GM13977 (cell line): ENCODE measurements at regions not wholly inside any gene's neighbourhood (a gene's known extent, or its start where the extent isn't known, plus 50 kb on each side); places are given as distances from the start of the nearest gene placed in this dataset.

Experiments
- DNase-seq: peaks from one replicate; pipeline ENCODE4 v3.0.0; 2012; ENCODE audit warnings: low spot score
- in situ Hi-C: fragments of 300-500 bp; cut with MboI; formaldehyde crosslinking; loops from one replicate; pipeline ENCODE4 v1.12.0; 2022; ENCODE audit warnings: low sequenced_read_pairs, low pct_unique_long_range_greater_than_20kb, mixed read lengths, inconsistent platforms; ENCODE audit not compliant: unreplicated experiment
- TF ChIP-seq, protein P1 (sequence below): IDR thresholded peaks from 2 replicates; pipeline ENCODE4 v1.5.1; 2012; ENCODE audit warnings: mild to moderate bottlenecking, control low read depth; ENCODE audit not compliant: insufficient read depth; ENCODE audit errors: extremely low read depth, missing control alignments

GRCh38 chr6:16056263-16056870, 72.5 kb upstream of the MYLIP start:
- TF ChIP-seq, protein P1, sequence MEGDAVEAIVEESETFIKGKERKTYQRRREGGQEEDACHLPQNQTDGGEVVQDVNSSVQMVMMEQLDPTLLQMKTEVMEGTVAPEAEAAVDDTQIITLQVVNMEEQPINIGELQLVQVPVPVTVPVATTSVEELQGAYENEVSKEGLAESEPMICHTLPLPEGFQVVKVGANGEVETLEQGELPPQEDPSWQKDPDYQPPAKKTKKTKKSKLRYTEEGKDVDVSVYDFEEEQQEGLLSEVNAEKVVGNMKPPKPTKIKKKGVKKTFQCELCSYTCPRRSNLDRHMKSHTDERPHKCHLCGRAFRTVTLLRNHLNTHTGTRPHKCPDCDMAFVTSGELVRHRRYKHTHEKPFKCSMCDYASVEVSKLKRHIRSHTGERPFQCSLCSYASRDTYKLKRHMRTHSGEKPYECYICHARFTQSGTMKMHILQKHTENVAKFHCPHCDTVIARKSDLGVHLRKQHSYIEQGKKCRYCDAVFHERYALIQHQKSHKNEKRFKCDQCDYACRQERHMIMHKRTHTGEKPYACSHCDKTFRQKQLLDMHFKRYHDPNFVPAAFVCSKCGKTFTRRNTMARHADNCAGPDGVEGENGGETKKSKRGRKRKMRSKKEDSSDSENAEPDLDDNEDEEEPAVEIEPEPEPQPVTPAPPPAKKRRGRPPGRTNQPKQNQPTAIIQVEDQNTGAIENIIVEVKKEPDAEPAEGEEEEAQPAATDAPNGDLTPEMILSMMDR: no peak
- DNase-seq: no peak
- in situ Hi-C loops: no loop called here

DNA sequence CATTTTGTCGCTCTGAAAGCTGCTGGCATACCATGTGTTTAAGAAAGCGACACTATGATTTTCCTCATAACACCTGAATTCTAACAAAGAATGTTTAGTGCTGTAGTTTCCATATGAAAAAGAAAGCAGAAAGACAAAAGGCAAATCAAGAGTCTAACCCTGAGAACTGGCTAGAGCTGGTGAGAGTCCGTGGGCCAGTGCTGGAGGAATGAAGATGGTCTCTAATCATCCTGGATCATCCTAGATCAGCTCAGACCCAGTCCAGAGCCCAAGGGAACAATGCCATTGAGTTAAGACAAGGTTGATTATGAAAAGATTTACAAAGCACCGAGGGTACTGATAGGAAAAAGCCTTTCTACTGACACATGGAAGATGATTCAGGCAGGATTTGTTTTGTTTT, 73.0 kb upstream of the MYLIP start:
- no peak for DNase-seq
- TF ChIP-seq, protein P1: no peak
- in situ Hi-C loops: no loop called here

GRCh38 chr6:16049168-16049567, 79.7 kb upstream of the MYLIP start:
- TF ChIP-seq, protein P1: no peak
- in situ Hi-C loops: no loop called here
- DNase-seq: no peak

DNA sequence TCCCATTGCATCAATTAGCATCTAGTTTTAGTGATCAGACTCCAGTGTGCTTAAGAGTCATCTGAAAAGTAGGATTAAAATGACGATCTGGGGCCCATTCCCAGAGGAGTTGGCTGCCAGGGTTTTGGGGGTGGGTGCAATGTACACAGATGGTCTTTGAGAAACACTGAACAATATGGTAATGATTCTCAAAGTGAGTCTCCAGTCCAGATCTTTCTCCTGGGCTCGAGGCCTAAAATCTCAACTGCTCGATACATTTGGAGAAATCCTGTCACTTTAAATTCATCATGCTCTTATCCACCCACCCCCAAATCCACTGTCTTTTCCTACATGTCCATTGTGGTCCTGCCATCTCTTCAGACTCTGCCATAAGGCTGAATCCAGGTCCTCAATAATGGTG, 80.7 kb upstream of the MYLIP start:
- TF ChIP-seq, protein P1: no peak
- DNase-seq: no peak

GRCh38 chr6:16047435-16047990, 81.4 kb upstream of the MYLIP start:
- in situ Hi-C loops: no loop called here
- TF ChIP-seq, protein P1: no peak

More for the DNA sequence above, 80.7 kb upstream of the MYLIP start:
- in situ Hi-C loops: no loop called here

DNA sequence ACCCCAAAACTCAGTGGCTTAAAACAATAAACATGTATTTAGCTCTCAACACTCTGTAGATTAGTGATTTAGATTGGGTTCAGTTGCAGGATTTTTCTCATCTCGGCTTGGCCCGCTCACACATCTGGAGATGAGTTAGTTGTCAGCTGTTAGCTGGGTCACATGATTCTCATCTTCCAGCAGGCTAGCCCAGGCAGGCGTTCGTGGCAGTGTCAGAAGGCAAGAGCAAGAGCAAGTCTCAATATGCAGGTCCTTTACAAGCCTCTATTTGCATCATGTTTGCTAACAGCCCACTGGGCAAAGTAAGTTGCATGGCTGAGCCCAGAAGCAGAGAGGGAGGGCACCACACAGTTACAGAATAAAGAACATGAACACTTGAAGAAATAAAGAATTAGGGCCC, 83.6 kb upstream of the MYLIP start:
- no peak for DNase-seq
- TF ChIP-seq, protein P1: no peak
- in situ Hi-C loops: no loop called here

More at GRCh38 chr6:16047435-16047990, 81.4 kb upstream of the MYLIP start:
- no peak for DNase-seq

- TF ChIP-seq, protein P1: no peak
- no peak for DNase-seq
- in situ Hi-C loops: no loop called here
These were observed 84.7 kb upstream of the MYLIP start for GRCh38 chr6:16044211-16044643.
